Progenitor cell of endocrine pancreas (in vitro differentiated cells): ENCODE measurements at regions not wholly inside any gene's neighbourhood (a gene's known extent, or its start where the extent isn't known, plus 50 kb on each side); places are given as distances from the start of the nearest gene placed in this dataset.

Experiments used
- DNase-seq: peaks from one replicate; pipeline ENCODE4 v3.0.0; 2021; ENCODE audit warnings: low spot score; ENCODE audit not compliant: unreplicated experiment
- H3K27ac Mint-ChIP-seq: 2 replicates; pipeline ENCODE4 v1.8.0; 2021; ENCODE audit warnings: mild to moderate bottlenecking, moderate library complexity, mixed read lengths
- H3K27me3 Mint-ChIP-seq: 2 replicates; pipeline ENCODE4 v1.8.0; 2021; ENCODE audit warnings: mixed read lengths
- H3K36me3 Mint-ChIP-seq: 2 replicates; pipeline ENCODE4 v1.8.0; 2022; ENCODE audit warnings: mixed read lengths; ENCODE audit not compliant: insufficient read depth
- H3K4me1 Mint-ChIP-seq: 2 replicates; pipeline ENCODE4 v1.8.0; 2021; ENCODE audit warnings: low read depth, mixed read lengths
- H3K4me3 Mint-ChIP-seq: 2 replicates; pipeline ENCODE4 v1.8.0; 2021; ENCODE audit warnings: low read depth, mild to moderate bottlenecking, moderate library complexity, mixed read lengths
- H3K9me3 Mint-ChIP-seq: 2 replicates; pipeline ENCODE4 v1.8.0; 2021; ENCODE audit warnings: low read depth, mixed read lengths
- TF ChIP-seq, protein P1 (sequence below): fragments of 200-600 bp; sonication (generic); IDR thresholded peaks from one replicate; pipeline ENCODE4 v1.5.0; 2021; ENCODE audit warnings: antibody characterized with exemption, mild to moderate bottlenecking; ENCODE audit not compliant: unreplicated experiment

DNA sequence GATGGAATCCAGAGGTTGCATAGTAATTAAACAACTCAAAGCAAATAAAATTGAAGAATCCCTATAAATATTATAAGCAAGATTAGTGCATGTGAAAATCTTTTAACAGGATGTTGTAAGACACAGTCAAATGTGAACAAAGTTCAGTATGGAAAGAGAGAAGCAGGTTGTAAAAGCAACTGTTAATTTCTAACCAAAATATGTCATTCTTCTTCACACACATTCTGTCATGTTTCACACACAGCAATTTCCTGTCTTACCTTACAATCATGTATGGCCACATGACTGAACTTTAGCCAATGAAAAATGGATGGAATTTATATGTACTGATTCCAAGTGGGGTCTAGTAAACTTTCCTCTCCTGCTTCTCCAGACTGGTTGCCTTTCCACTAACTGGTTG is 527.7 kb upstream of the TMPRSS15 start:
- H3K27ac Mint-ChIP-seq = no peak overlapping the region
- no peaks in the 10 kb centered on the region for H3K9me3 Mint-ChIP-seq
- no peaks in the 10 kb centered on the region for H3K27me3 Mint-ChIP-seq
- H3K36me3 Mint-ChIP-seq = no peaks in the 10 kb centered on the region
- no peak overlapping the region for H3K4me3 Mint-ChIP-seq
- no peak for DNase-seq
- TF ChIP-seq, protein P1, sequence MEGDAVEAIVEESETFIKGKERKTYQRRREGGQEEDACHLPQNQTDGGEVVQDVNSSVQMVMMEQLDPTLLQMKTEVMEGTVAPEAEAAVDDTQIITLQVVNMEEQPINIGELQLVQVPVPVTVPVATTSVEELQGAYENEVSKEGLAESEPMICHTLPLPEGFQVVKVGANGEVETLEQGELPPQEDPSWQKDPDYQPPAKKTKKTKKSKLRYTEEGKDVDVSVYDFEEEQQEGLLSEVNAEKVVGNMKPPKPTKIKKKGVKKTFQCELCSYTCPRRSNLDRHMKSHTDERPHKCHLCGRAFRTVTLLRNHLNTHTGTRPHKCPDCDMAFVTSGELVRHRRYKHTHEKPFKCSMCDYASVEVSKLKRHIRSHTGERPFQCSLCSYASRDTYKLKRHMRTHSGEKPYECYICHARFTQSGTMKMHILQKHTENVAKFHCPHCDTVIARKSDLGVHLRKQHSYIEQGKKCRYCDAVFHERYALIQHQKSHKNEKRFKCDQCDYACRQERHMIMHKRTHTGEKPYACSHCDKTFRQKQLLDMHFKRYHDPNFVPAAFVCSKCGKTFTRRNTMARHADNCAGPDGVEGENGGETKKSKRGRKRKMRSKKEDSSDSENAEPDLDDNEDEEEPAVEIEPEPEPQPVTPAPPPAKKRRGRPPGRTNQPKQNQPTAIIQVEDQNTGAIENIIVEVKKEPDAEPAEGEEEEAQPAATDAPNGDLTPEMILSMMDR = no peak
- no peaks in the 10 kb centered on the region for H3K4me1 Mint-ChIP-seq

DNA sequence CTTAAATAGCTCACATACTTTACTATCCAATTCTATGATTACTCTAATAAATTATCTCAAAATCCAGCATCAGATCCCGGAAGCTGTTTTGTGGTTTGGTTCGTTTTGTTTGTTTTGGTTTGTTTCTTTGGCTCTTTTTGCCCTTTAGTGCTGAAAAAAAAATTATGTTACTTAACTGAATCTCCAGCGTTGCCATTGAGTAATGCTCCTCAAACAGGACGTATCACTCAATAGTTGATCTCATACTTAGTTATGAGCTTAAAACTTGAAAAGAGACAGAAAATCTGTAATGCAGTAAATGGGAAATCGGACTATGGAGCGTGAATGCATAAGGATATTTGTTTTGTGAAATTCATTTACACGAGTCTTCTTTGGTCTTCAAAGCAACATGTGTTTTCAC is 533.8 kb upstream of the TMPRSS15 start:
- Mint-ChIP-seq H3K9me3 (peaks cover 3% of the 10 kb centered on the region), H3K4me3 (no peak overlapping the region), H3K36me3 (no peaks in the 10 kb centered on the region), H3K4me1 (peaks cover 8% of the 10 kb centered on the region), H3K27me3 (no peaks in the 10 kb centered on the region), H3K27ac (no peak overlapping the region)
- TF ChIP-seq, protein P1 = no peak
- no peak for DNase-seq

DNA sequence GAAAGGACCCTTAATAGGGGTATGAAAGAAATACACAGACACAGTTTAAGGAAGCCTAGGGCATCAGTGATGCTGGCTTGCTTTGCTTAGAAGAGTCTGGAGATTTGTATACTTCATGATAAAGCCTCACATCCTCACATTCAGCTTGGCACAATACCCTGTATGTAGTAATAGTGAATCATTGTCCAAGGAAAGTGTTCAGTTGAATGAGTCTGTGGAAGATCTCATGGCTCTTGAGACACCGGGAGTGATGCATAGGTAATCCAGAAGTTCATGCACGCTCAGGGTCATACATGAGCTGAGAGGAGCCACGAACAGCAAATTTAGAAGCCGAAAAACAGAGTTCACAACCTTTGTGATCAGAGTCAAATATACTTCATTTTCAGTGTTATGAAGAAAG is 537.2 kb upstream of the TMPRSS15 start:
- peaks cover 8% of the 10 kb centered on the region for H3K4me1 Mint-ChIP-seq
- no peak overlapping the region for H3K27ac Mint-ChIP-seq
- H3K4me3 Mint-ChIP-seq = no peak overlapping the region
- no peaks in the 10 kb centered on the region for H3K27me3 Mint-ChIP-seq
- no peak for DNase-seq
- TF ChIP-seq, protein P1 = no peak
- no peaks in the 10 kb centered on the region for H3K36me3 Mint-ChIP-seq
- peaks cover 3% of the 10 kb centered on the region for H3K9me3 Mint-ChIP-seq

DNA sequence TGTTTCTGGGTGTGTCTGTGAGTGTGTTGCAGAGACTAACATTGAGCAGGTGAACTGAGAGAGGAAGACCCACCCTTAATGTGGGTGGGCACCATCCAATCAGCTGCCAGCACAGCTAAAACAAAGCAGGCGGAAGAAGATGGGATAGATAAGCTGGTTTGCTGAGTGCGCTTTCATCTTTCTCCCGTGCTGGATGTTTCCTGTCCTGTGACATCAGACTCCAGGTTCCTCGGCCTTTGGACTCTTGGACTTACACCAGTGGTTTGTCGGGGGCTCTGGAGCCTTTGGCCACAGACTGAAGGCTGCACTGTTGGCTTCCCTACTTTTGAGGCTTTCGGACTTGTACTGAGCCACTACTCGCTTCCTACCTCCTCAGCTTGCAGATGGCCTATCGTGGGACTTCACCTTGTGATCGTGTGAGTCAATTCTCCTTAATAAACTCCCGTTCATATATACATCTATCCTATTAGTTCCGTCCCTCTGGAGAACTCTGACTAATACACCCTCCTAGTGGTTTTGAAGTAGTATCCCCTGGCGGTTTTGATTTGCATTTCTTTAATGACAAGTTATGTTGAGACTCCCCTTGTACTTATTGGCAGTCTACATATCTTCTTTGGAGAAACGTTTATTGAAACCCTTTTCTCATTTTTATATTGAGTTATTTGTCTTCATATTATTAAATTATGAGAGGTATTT is 546.6 kb upstream of the TMPRSS15 start:
- no peak for DNase-seq
- Mint-ChIP-seq H3K9me3 (no peaks in the 10 kb centered on the region), H3K4me1 (peaks cover 9% of the 10 kb centered on the region), H3K27ac (no peak overlapping the region), H3K36me3 (no peaks in the 10 kb centered on the region), H3K27me3 (no peaks in the 10 kb centered on the region), H3K4me3 (no peak overlapping the region)
- TF ChIP-seq, protein P1 = no peak

DNA sequence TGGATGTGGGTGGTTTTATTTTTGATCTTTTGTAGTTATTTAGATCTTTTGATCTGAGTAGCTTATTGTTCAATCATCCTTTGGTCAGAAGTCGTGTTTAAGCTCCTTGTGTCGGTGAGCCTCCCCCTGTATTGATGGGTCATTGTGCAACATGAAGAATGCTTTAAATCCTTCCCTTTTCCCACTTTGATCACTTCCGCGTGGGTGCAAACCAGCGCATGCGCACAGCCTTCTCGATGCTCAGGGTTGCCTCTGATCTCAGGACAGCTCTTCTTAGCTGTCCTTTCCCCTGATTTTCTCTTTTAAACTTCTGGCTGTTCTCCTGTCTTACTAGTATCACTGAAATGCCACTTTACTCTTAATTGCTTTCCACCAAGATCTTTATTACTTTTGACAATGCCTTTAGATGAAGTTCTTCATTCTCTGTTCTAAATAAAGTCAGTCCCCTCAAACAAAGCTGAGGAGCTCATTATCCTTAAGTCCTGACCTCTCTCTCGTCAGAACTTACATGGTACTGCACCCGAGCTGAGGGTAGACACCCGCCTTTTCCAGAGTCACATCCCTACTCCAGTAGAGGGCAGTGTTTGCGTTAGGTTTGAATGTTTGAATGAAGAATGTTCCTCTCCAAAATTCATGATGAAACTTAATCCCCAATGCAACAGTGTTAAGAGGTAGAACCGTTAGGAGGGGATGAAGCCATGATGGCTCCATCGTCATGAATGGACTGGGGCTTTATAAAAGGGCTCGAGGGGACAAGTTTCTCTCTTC is 547.9 kb upstream of the TMPRSS15 start:
- no peaks in the 10 kb centered on the region for H3K27me3 Mint-ChIP-seq
- no peaks in the 10 kb centered on the region for H3K36me3 Mint-ChIP-seq
- peaks cover 9% of the 10 kb centered on the region for H3K4me1 Mint-ChIP-seq
- H3K4me3 Mint-ChIP-seq = no peak overlapping the region
- no peaks in the 10 kb centered on the region for H3K9me3 Mint-ChIP-seq
- DNase-seq = peak; percentile 16
- TF ChIP-seq, protein P1 = peak; percentile 74
- no peak overlapping the region for H3K27ac Mint-ChIP-seq
